ENCODE measurements at regions not wholly inside any gene's neighbourhood (a gene's known extent, or its start where the extent isn't known, plus 50 kb on each side); places are given as distances from the start of the nearest gene placed in this dataset.
"Not testable (repeated sequence)": the region's sequence is repeated elsewhere in the genome, so short reads cannot be mapped to it uniquely, and the experiment has no call there.

GRCh38 chr9:129457325-129457779, 163.5 kb downstream of the C9orf50 start:
- no peak for DNase-seq (ENCODE audit: low read depth)

- DNase-seq (ENCODE audit: low read depth) = no peak
Observed at GRCh38 chr9:129456549-129457324, 164.2 kb downstream of the C9orf50 start.

GRCh38 chr9:129455151-129455995, 165.5 kb downstream of the C9orf50 start:
- no peak for DNase-seq (ENCODE audit: low read depth)

GRCh38 chr9:129454467-129455067, 166.3 kb downstream of the C9orf50 start:
- DNase-seq (ENCODE audit: low read depth) = no peak

- DNase-seq (ENCODE audit: low read depth) = no peak
Observed at GRCh38 chr9:129453734-129454133, 167.2 kb downstream of the C9orf50 start.

- DNase-seq (ENCODE audit: low read depth) = no peak
Observed at GRCh38 chr9:129451669-129452068, 169.2 kb downstream of the C9orf50 start.

GRCh38 chr9:129451089-129451656, 169.7 kb downstream of the C9orf50 start:
- no peak for DNase-seq (ENCODE audit: low read depth)

- DNase-seq (ENCODE audit: low read depth) = no peak
Observed at GRCh38 chr9:129449066-129449465, 171.8 kb downstream of the C9orf50 start.

GRCh38 chr9:129446828-129447550, 173.9 kb downstream of the C9orf50 start:
- no peak for DNase-seq (ENCODE audit: low read depth)

- no peak for DNase-seq (ENCODE audit: low read depth)
Observed at GRCh38 chr9:129445794-129446306, 175.1 kb downstream of the C9orf50 start.

- not testable (repeated sequence) for DNase-seq (ENCODE audit: low read depth)
Observed at GRCh38 chr9:129443515-129444164, 177.3 kb downstream of the C9orf50 start.

- no peak for DNase-seq (ENCODE audit: low read depth)
Observed at GRCh38 chr9:129442803-129443511, 177.9 kb downstream of the C9orf50 start.

GRCh38 chr9:129441852-129442251, 179.0 kb downstream of the C9orf50 start:
- no peak for DNase-seq (ENCODE audit: low read depth)

- DNase-seq (ENCODE audit: low read depth) = no peak
Observed at GRCh38 chr9:129440435-129441186, 180.3 kb downstream of the C9orf50 start.

GRCh38 chr9:129439242-129439641, 181.7 kb downstream of the C9orf50 start:
- no peak for DNase-seq (ENCODE audit: low read depth)

GRCh38 chr9:129437626-129438323, 183.1 kb downstream of the C9orf50 start:
- DNase-seq (ENCODE audit: low read depth) = no peak

GRCh38 chr9:129436751-129437625, 183.9 kb downstream of the C9orf50 start:
- no peak for DNase-seq (ENCODE audit: low read depth)
